H1 (cell line): ENCODE measurements at regions not wholly inside any gene's neighbourhood (a gene's known extent, or its start where the extent isn't known, plus 50 kb on each side); places are given as distances from the start of the nearest gene placed in this dataset.

Experiments
- CTCF ChIP-seq, 3 experiments: IDR thresholded peaks; 1 replicate in 2 of 3; 2 replicates in 1 of 3; pipeline versions ENCODE4 v1.5.1 to v1.6.1; 2011; ENCODE audit warnings: low read length in 3 of 3, mild to moderate bottlenecking in 3 of 3, inconsistent platforms in 2 of 3, low read depth in 1 of 3, moderate library complexity in 1 of 3; ENCODE audit not compliant: insufficient read depth in 1 of 3; ENCODE audit errors: control extremely low read depth in 1 of 3
- EP300 ChIP-seq, 2 experiments: IDR thresholded peaks; 1 replicate in 1 of 2; 2 replicates in 1 of 2; pipeline ENCODE4 v1.6.1; 2011 to 2012; ENCODE audit warnings: low read depth in 2 of 2, low read length in 2 of 2, mild to moderate bottlenecking in 2 of 2, borderline replicate concordance in 1 of 2, inconsistent platforms in 1 of 2, moderate library complexity in 1 of 2
- HDAC6 ChIP-seq: IDR thresholded peaks from one replicate; pipeline ENCODE4 v1.7.1; 2012; ENCODE audit warnings: low read depth, mild to moderate bottlenecking, inconsistent platforms, low read length, moderate library complexity
- POLR2A ChIP-seq, 2 experiments: IDR thresholded peaks; 1 replicate in 1 of 2; 2 replicates in 1 of 2; pipeline ENCODE4 v1.6.1; 2011; ENCODE audit warnings: low read depth in 2 of 2, low read length in 2 of 2, mild to moderate bottlenecking in 2 of 2; ENCODE audit errors: control extremely low read depth in 1 of 2
- POU5F1 ChIP-seq: IDR thresholded peaks from 2 replicates; pipeline ENCODE4 v1.6.1; 2011; ENCODE audit warnings: low read depth, mild to moderate bottlenecking, low read length, moderate library complexity

DNA sequence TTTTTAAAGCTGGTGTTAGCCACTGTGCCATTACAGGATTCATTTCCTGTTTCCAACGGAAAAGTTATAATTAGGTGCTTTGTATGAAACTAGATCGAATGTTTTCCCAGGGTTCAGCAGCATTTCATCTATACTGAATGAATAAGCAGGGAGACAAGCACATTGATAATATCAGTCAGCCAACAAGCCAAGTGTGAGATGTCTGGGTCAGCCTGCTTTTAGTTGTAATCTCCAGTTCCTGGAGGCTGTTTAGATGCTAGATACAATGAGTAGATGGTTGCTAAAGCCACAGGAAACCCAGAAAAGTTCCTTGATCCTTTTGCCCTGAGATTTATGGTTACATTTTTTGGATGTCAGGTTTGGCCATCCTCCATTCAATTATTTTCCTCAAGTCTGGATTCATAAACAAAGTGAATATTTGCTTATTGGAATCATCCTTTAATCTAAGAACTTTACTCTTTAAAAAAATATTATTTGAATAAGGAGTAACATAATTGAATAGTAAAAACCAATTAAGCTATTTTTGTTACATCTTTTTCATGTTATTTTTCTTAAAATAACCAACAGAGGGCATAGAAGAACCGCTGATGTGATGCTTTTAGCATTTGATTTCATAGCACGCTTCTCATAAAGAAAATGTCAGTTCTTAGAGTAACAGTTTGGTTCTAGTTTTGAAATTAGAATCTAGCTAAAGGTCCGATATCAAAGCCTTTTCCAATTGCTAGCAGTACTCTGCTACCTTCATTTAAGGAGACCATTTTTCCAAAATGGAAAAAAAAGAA, 76.6 kb downstream of the HSPA13 start:
- TF ChIP-seq EP300 (IDR thresholded peaks at IDR 0.05; ENCODE audit: borderline replicate concordance in 1 of 2, low read depth in 2 of 2, low read length in 2 of 2) (no peak), CTCF (IDR thresholded peaks at IDR 0.05; ENCODE audit: control extremely low read depth in 1 of 3, insufficient read depth in 1 of 3, low read depth in 1 of 3, low read length in 3 of 3) (no peak; a peak in 1 of 4 replicates), HDAC6 (no peak), POU5F1 (no peak), POLR2A (IDR thresholded peaks at IDR 0.05; ENCODE audit: control extremely low read depth in 1 of 2, low read depth in 2 of 2, low read length in 2 of 2) (no peak)
